IPS-11a (cell line): ENCODE measurements at regions not wholly inside any gene's neighbourhood (a gene's known extent, or its start where the extent isn't known, plus 50 kb on each side); places are given as distances from the start of the nearest gene placed in this dataset.
A peak's percentile ranks its signal among the peaks of the same experiment; 100 is the strongest.

Source experiments
- H3K4me3 ChIP-seq: one replicate; pipeline ENCODE4 v1.5.1; 2013; ENCODE audit warnings: low read depth, low read length, control low read depth

- no peak overlapping the region for H3K4me3 ChIP-seq
These were observed 70.1 kb upstream of the RAPGEF1 start for GRCh38 chr9:131809941-131810344.

- no peak overlapping the region for H3K4me3 ChIP-seq
These were observed 68.4 kb upstream of the RAPGEF1 start for GRCh38 chr9:131808291-131808690.

GRCh38 chr9:131807144-131807983 lies 67.5 kb upstream of the RAPGEF1 start:
- peak overlapping the region; percentile 1 for H3K4me3 ChIP-seq

GRCh38 chr9:131805803-131806202 lies 65.9 kb upstream of the RAPGEF1 start:
- H3K4me3 ChIP-seq = no peak overlapping the region

GRCh38 chr9:131804826-131805225 lies 65.0 kb upstream of the RAPGEF1 start:
- no peak overlapping the region for H3K4me3 ChIP-seq

GRCh38 chr9:131803758-131804411 lies 64.0 kb upstream of the RAPGEF1 start:
- no peak overlapping the region for H3K4me3 ChIP-seq

- no peak overlapping the region for H3K4me3 ChIP-seq
These were observed 61.9 kb upstream of the RAPGEF1 start for GRCh38 chr9:131801810-131802209.

GRCh38 chr9:131800843-131801242 lies 61.0 kb upstream of the RAPGEF1 start:
- no peak overlapping the region for H3K4me3 ChIP-seq

GRCh38 chr9:131800366-131800765 lies 60.5 kb upstream of the RAPGEF1 start:
- H3K4me3 ChIP-seq = no peak overlapping the region

GRCh38 chr9:131799177-131799823 lies 59.4 kb upstream of the RAPGEF1 start:
- H3K4me3 ChIP-seq = no peak overlapping the region

- no peak overlapping the region for H3K4me3 ChIP-seq
These were observed 58.4 kb upstream of the RAPGEF1 start for GRCh38 chr9:131798246-131798645.

GRCh38 chr9:131794393-131794792 lies 54.5 kb upstream of the RAPGEF1 start:
- no peak overlapping the region for H3K4me3 ChIP-seq

GRCh38 chr9:131791542-131792254 lies 51.8 kb upstream of the RAPGEF1 start:
- H3K4me3 ChIP-seq = no peak overlapping the region
